ENCODE measurements at regions not wholly inside any gene's neighbourhood (a gene's known extent, or its start where the extent isn't known, plus 50 kb on each side); places are given as distances from the start of the nearest gene placed in this dataset.

- no peaks in the 10 kb centered on the region for H3K9me3 ChIP-seq (replicated peaks; ENCODE audit: low read length)
- no peak overlapping the region for H3K9ac ChIP-seq (ENCODE audit: low read depth, low read length)
- no peaks in the 10 kb centered on the region for H3K27me3 ChIP-seq (ENCODE audit: control insufficient read depth, insufficient read depth, low read length)
- no peak overlapping the region for H3K4me3 ChIP-seq (ENCODE audit: low read length)
- H3K4me1 ChIP-seq (ENCODE audit: control insufficient read depth, insufficient read depth, low read length) = no peaks in the 10 kb centered on the region
- no peaks in the 10 kb centered on the region for H3K36me3 ChIP-seq (ENCODE audit: insufficient read depth, low read length)
- no peak overlapping the region for H3K4me2 ChIP-seq (ENCODE audit: low read length)
Observed at GRCh38 chr2:186255823-186256222, 230.2 kb upstream of the ZC3H15 start.

GRCh38 chr2:186256540-186256939, 229.5 kb upstream of the ZC3H15 start:
- Histone ChIP-seq H3K27me3 (ENCODE audit: control insufficient read depth, insufficient read depth, low read length) (no peaks in the 10 kb centered on the region), H3K4me2 (ENCODE audit: low read length) (no peak overlapping the region), H3K4me3 (ENCODE audit: low read length) (no peak overlapping the region), H3K9ac (ENCODE audit: low read depth, low read length) (no peak overlapping the region), H3K4me1 (ENCODE audit: control insufficient read depth, insufficient read depth, low read length) (no peaks in the 10 kb centered on the region), H3K9me3 (replicated peaks; ENCODE audit: low read length) (no peaks in the 10 kb centered on the region), H3K36me3 (ENCODE audit: insufficient read depth, low read length) (no peaks in the 10 kb centered on the region)

- Histone ChIP-seq H3K9ac (ENCODE audit: low read depth, low read length) (no peak overlapping the region), H3K27me3 (ENCODE audit: control insufficient read depth, insufficient read depth, low read length) (no peaks in the 10 kb centered on the region)
Observed at GRCh38 chr2:186263673-186264250, 222.3 kb upstream of the ZC3H15 start.

GRCh38 chr2:186269536-186269935, 216.5 kb upstream of the ZC3H15 start:
- no peak overlapping the region for H3K9ac ChIP-seq (ENCODE audit: low read depth, low read length)
- H3K27me3 ChIP-seq (ENCODE audit: control insufficient read depth, insufficient read depth, low read length) = no peaks in the 10 kb centered on the region
- no peaks in the 10 kb centered on the region for H3K36me3 ChIP-seq (ENCODE audit: insufficient read depth, low read length)
- H3K4me2 ChIP-seq (ENCODE audit: low read length) = no peak overlapping the region
- no peak overlapping the region for H3K4me3 ChIP-seq (ENCODE audit: low read length)
- H3K4me1 ChIP-seq (ENCODE audit: control insufficient read depth, insufficient read depth, low read length) = no peaks in the 10 kb centered on the region
- no peaks in the 10 kb centered on the region for H3K9me3 ChIP-seq (replicated peaks; ENCODE audit: low read length)

More at GRCh38 chr2:186263673-186264250, 222.3 kb upstream of the ZC3H15 start:
- no peak overlapping the region for H3K4me2 ChIP-seq (ENCODE audit: low read length)
- H3K9me3 ChIP-seq (replicated peaks; ENCODE audit: low read length) = no peaks in the 10 kb centered on the region
- H3K36me3 ChIP-seq (ENCODE audit: insufficient read depth, low read length) = no peaks in the 10 kb centered on the region
- no peaks in the 10 kb centered on the region for H3K4me1 ChIP-seq (ENCODE audit: control insufficient read depth, insufficient read depth, low read length)
- H3K4me3 ChIP-seq (ENCODE audit: low read length) = no peak overlapping the region

GRCh38 chr2:186273953-186274352, 212.1 kb upstream of the ZC3H15 start:
- Histone ChIP-seq H3K36me3 (ENCODE audit: insufficient read depth, low read length) (no peaks in the 10 kb centered on the region), H3K9me3 (replicated peaks; ENCODE audit: low read length) (no peaks in the 10 kb centered on the region), H3K4me3 (ENCODE audit: low read length) (no peak overlapping the region), H3K4me1 (ENCODE audit: control insufficient read depth, insufficient read depth, low read length) (peaks cover 8% of the 10 kb centered on the region), H3K27me3 (ENCODE audit: control insufficient read depth, insufficient read depth, low read length) (no peaks in the 10 kb centered on the region), H3K9ac (ENCODE audit: low read depth, low read length) (no peak overlapping the region), H3K4me2 (ENCODE audit: low read length) (no peak overlapping the region)

- no peaks in the 10 kb centered on the region for H3K36me3 ChIP-seq (ENCODE audit: insufficient read depth, low read length)
- H3K27me3 ChIP-seq (ENCODE audit: control insufficient read depth, insufficient read depth, low read length) = no peaks in the 10 kb centered on the region
- H3K9me3 ChIP-seq (replicated peaks; ENCODE audit: low read length) = no peaks in the 10 kb centered on the region
- H3K4me3 ChIP-seq (ENCODE audit: low read length) = no peak overlapping the region
- peak overlapping the region; percentile 25 for H3K4me2 ChIP-seq (ENCODE audit: low read length)
- H3K9ac ChIP-seq (ENCODE audit: low read depth, low read length) = no peak overlapping the region
- H3K4me1 ChIP-seq (ENCODE audit: control insufficient read depth, insufficient read depth, low read length) = peaks cover 8% of the 10 kb centered on the region
Observed at GRCh38 chr2:186274936-186275575, 211.0 kb upstream of the ZC3H15 start.

- Histone ChIP-seq H3K9me3 (replicated peaks; ENCODE audit: low read length) (no peaks in the 10 kb centered on the region), H3K27me3 (ENCODE audit: control insufficient read depth, insufficient read depth, low read length) (no peaks in the 10 kb centered on the region), H3K36me3 (ENCODE audit: insufficient read depth, low read length) (no peaks in the 10 kb centered on the region), H3K4me1 (ENCODE audit: control insufficient read depth, insufficient read depth, low read length) (peaks cover 8% of the 10 kb centered on the region), H3K9ac (ENCODE audit: low read depth, low read length) (no peak overlapping the region), H3K4me2 (ENCODE audit: low read length) (no peak overlapping the region), H3K4me3 (ENCODE audit: low read length) (no peak overlapping the region)
Observed at GRCh38 chr2:186276909-186277308, 209.2 kb upstream of the ZC3H15 start.

- H3K27me3 ChIP-seq (ENCODE audit: control insufficient read depth, insufficient read depth, low read length) = no peaks in the 10 kb centered on the region
- no peaks in the 10 kb centered on the region for H3K4me1 ChIP-seq (ENCODE audit: control insufficient read depth, insufficient read depth, low read length)
- H3K4me3 ChIP-seq (ENCODE audit: low read length) = no peak overlapping the region
- H3K9ac ChIP-seq (ENCODE audit: low read depth, low read length) = no peak overlapping the region
- no peak overlapping the region for H3K4me2 ChIP-seq (ENCODE audit: low read length)
- H3K9me3 ChIP-seq (replicated peaks; ENCODE audit: low read length) = no peaks in the 10 kb centered on the region
- H3K36me3 ChIP-seq (ENCODE audit: insufficient read depth, low read length) = no peaks in the 10 kb centered on the region
Observed at GRCh38 chr2:186281726-186282125, 204.3 kb upstream of the ZC3H15 start.

- Histone ChIP-seq H3K4me2 (ENCODE audit: low read length) (no peak overlapping the region), H3K36me3 (ENCODE audit: insufficient read depth, low read length) (no peaks in the 10 kb centered on the region), H3K9ac (ENCODE audit: low read depth, low read length) (no peak overlapping the region), H3K4me3 (ENCODE audit: low read length) (no peak overlapping the region), H3K27me3 (ENCODE audit: control insufficient read depth, insufficient read depth, low read length) (no peaks in the 10 kb centered on the region), H3K9me3 (replicated peaks; ENCODE audit: low read length) (no peaks in the 10 kb centered on the region), H3K4me1 (ENCODE audit: control insufficient read depth, insufficient read depth, low read length) (no peaks in the 10 kb centered on the region)
Observed at GRCh38 chr2:186294248-186294888, 191.7 kb upstream of the ZC3H15 start.

- no peak overlapping the region for H3K9ac ChIP-seq (ENCODE audit: low read depth, low read length)
- H3K4me3 ChIP-seq (ENCODE audit: low read length) = no peak overlapping the region
- no peak overlapping the region for H3K4me2 ChIP-seq (ENCODE audit: low read length)
- no peaks in the 10 kb centered on the region for H3K9me3 ChIP-seq (replicated peaks; ENCODE audit: low read length)
- no peaks in the 10 kb centered on the region for H3K27me3 ChIP-seq (ENCODE audit: control insufficient read depth, insufficient read depth, low read length)
- no peaks in the 10 kb centered on the region for H3K36me3 ChIP-seq (ENCODE audit: insufficient read depth, low read length)
- no peaks in the 10 kb centered on the region for H3K4me1 ChIP-seq (ENCODE audit: control insufficient read depth, insufficient read depth, low read length)
Observed at GRCh38 chr2:186299610-186300009, 186.4 kb upstream of the ZC3H15 start.

- no peaks in the 10 kb centered on the region for H3K27me3 ChIP-seq (ENCODE audit: control insufficient read depth, insufficient read depth, low read length)
- no peaks in the 10 kb centered on the region for H3K36me3 ChIP-seq (ENCODE audit: insufficient read depth, low read length)
- H3K4me2 ChIP-seq (ENCODE audit: low read length) = no peak overlapping the region
- H3K4me3 ChIP-seq (ENCODE audit: low read length) = no peak overlapping the region
- H3K4me1 ChIP-seq (ENCODE audit: control insufficient read depth, insufficient read depth, low read length) = no peaks in the 10 kb centered on the region
- no peaks in the 10 kb centered on the region for H3K9me3 ChIP-seq (replicated peaks; ENCODE audit: low read length)
- H3K9ac ChIP-seq (ENCODE audit: low read depth, low read length) = no peak overlapping the region
Observed at GRCh38 chr2:186302263-186302662, 183.8 kb upstream of the ZC3H15 start.

GRCh38 chr2:186303091-186303490, 183.0 kb upstream of the ZC3H15 start:
- no peak overlapping the region for H3K9ac ChIP-seq (ENCODE audit: low read depth, low read length)
- no peak overlapping the region for H3K4me3 ChIP-seq (ENCODE audit: low read length)
- H3K36me3 ChIP-seq (ENCODE audit: insufficient read depth, low read length) = no peaks in the 10 kb centered on the region
- H3K4me2 ChIP-seq (ENCODE audit: low read length) = no peak overlapping the region
- no peaks in the 10 kb centered on the region for H3K9me3 ChIP-seq (replicated peaks; ENCODE audit: low read length)
- H3K4me1 ChIP-seq (ENCODE audit: control insufficient read depth, insufficient read depth, low read length) = no peaks in the 10 kb centered on the region
- H3K27me3 ChIP-seq (ENCODE audit: control insufficient read depth, insufficient read depth, low read length) = no peaks in the 10 kb centered on the region

Data from skeletal muscle satellite cell (primary cell).